ENCODE measurements at regions not wholly inside any gene's neighbourhood (a gene's known extent, or its start where the extent isn't known, plus 50 kb on each side); places are given as distances from the start of the nearest gene placed in this dataset.

DNA sequence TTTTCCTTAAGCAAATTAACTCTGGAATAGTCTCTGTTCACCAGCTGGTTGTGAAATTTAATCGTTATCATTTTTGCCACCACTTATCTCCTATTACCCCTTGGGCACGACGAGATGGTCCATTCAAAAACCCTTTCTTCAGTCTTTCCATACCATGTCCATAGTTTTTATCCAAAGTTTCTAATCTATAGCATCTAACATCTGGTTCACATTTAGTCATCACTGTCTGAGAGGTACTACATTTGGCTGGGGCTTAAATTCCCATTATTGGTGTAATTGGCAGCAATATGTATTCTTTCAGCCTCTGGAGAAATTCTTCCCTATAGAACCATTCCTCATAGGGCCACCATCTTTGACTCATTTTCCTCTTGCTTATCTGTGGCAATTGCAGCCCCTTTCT, 163.5 kb downstream of the CCER1 start:
- TF ChIP-seq CTCF (IDR thresholded peaks at IDR 0.05; ENCODE audit: insufficient read depth, low read length, poor library complexity, severe bottlenecking) (no peak), EZH2phosphoT487 (conservative IDR thresholded peaks at IDR 0.05; ENCODE audit: low read length) (no peak)
